Endothelial cell of umbilical vein (primary cell): ENCODE measurements at regions not wholly inside any gene's neighbourhood (a gene's known extent, or its start where the extent isn't known, plus 50 kb on each side); places are given as distances from the start of the nearest gene placed in this dataset.

Source experiments
- BruUV-seq: library from RNA; stranded (reverse); fragments of 400-500 nt; replicated peaks from 2 replicates; lab custom pipeline; 2021; lab: Mats Ljungman, UMichigan
- CTCF ChIA-PET: fragments of 300-600, 350-600 bp; sonication (Branson Sonifier 250); formaldehyde crosslinking; loops from one replicate; lab custom pipeline; 2021; ENCODE audit warnings: antibody characterized with exemption, inconsistent platforms; lab: Charles Lee
- POLR2A ChIA-PET: fragments of 300-600, 350-600 bp; sonication (Branson Sonifier 250); formaldehyde crosslinking; loops from one replicate; lab custom pipeline; 2021; ENCODE audit warnings: antibody characterized with exemption, inconsistent platforms; lab: Charles Lee
- DNase-seq: peaks from one replicate; pipeline ENCODE4 v3.0.0-alpha.2; 2011; ENCODE audit warnings: low read depth, low spot score
- FAIRE-seq: peaks from 2 replicates; lab custom pipeline; 2011; peaks lifted over from hg19 to GRCh38; lab: Jason Lieb, UNC
- H2AFZ ChIP-seq: 2 replicates; pipeline ENCODE4 v1.6.0; 2012; ENCODE audit warnings: low read depth, low read length, control low read depth, inconsistent platforms
- H3K27ac ChIP-seq: 2 replicates; pipeline ENCODE4 v1.5.1; 2011; ENCODE audit warnings: low read depth, mild to moderate bottlenecking, control low read depth, low read length, moderate library complexity; ENCODE audit not compliant: insufficient read depth
- H3K27me3 ChIP-seq, 2 experiments: 2 replicates each; pipeline versions ENCODE4 v1.6.0 to v1.6.1; 2011; ENCODE audit warnings: low read length in 2 of 2, mixed read lengths in 1 of 2; ENCODE audit not compliant: control insufficient read depth in 2 of 2, insufficient read depth in 2 of 2
- H3K36me3 ChIP-seq, 2 experiments: 2 replicates in 1 of 2; 3 replicates in 1 of 2; pipeline ENCODE4 v1.5.1; 2011; ENCODE audit warnings: low read length in 2 of 2, mild to moderate bottlenecking in 1 of 2, moderate library complexity in 1 of 2; ENCODE audit not compliant: control insufficient read depth in 2 of 2, insufficient read depth in 2 of 2; ENCODE audit errors: extremely low read depth in 1 of 2
- H3K4me1 ChIP-seq: 3 replicates; pipeline ENCODE4 v1.5.1; 2011; ENCODE audit warnings: mild to moderate bottlenecking, low read length; ENCODE audit not compliant: control insufficient read depth, insufficient read depth; ENCODE audit errors: extremely low read depth
- H3K4me2 ChIP-seq: 2 replicates; pipeline ENCODE4 v1.6.1; 2011; ENCODE audit warnings: low read length, control low read depth, mixed read lengths; ENCODE audit not compliant: insufficient read depth
- H3K4me3 ChIP-seq, 3 experiments: fragments of 200-600 bp in 1 of 3; sonication (generic), shearing (Covaris generic) in 1 of 3; replicated peaks in 1 of 3; 2 replicates each; pipeline ENCODE4 v1.5.1; 2011 to 2016; ENCODE audit warnings: control low read depth in 3 of 3, low read length in 3 of 3, mild to moderate bottlenecking in 2 of 3, inconsistent platforms in 1 of 3, low read depth in 1 of 3, moderate library complexity in 1 of 3; ENCODE audit not compliant: insufficient read depth in 1 of 3
- H3K79me2 ChIP-seq: 2 replicates; pipeline ENCODE4 v1.6.0; 2012; ENCODE audit warnings: low read length, inconsistent platforms; ENCODE audit not compliant: control insufficient read depth, insufficient read depth
- H3K9ac ChIP-seq: replicated peaks from 2 replicates; pipeline ENCODE3; 2011; ENCODE audit warnings: low read length, control low read depth; ENCODE audit not compliant: insufficient read depth; ENCODE audit errors: extremely low read depth
- H3K9me1 ChIP-seq: replicated peaks from 3 replicates; pipeline ENCODE4 v1.6.0; 2011; ENCODE audit warnings: mild to moderate bottlenecking, low read length; ENCODE audit not compliant: control insufficient read depth, insufficient read depth; ENCODE audit errors: extremely low read depth
- H3K9me3 ChIP-seq: replicated peaks from 2 replicates; pipeline ENCODE4 v1.5.1; 2012; ENCODE audit warnings: low read length, inconsistent platforms; ENCODE audit not compliant: control insufficient read depth, insufficient read depth
- H4K20me1 ChIP-seq: replicated peaks from 2 replicates; pipeline ENCODE3; 2011; ENCODE audit warnings: mild to moderate bottlenecking, low read length; ENCODE audit not compliant: control insufficient read depth, insufficient read depth; ENCODE audit errors: extremely low read depth
- CTCF ChIP-seq, 2 donors: IDR thresholded peaks; 1 replicate in 1 of 2; 2 replicates in 1 of 2; pipeline ENCODE4 v1.5.1; 2011; ENCODE audit warnings: low read length in 2 of 2, mild to moderate bottlenecking in 2 of 2, moderate library complexity in 2 of 2, control low read depth in 1 of 2, inconsistent platforms in 1 of 2, low read depth in 1 of 2; ENCODE audit not compliant: insufficient read depth in 1 of 2; ENCODE audit errors: extremely low read depth in 1 of 2
- EZH2 ChIP-seq: IDR thresholded peaks from 2 replicates; pipeline ENCODE4 v1.6.1; 2012; ENCODE audit warnings: borderline replicate concordance, low read depth, mild to moderate bottlenecking, moderate library complexity, low read length, inconsistent platforms; ENCODE audit not compliant: severe bottlenecking
- FOS ChIP-seq: IDR thresholded peaks from 2 replicates; pipeline ENCODE4 v1.6.1; 2011; ENCODE audit warnings: mild to moderate bottlenecking, low read length, moderate library complexity, borderline replicate concordance; ENCODE audit not compliant: insufficient read depth
- GATA2 ChIP-seq: IDR thresholded peaks from 2 replicates; pipeline ENCODE4 v1.7.0; 2011; ENCODE audit warnings: low read depth, mild to moderate bottlenecking, moderate library complexity, mixed read lengths, low read length; ENCODE audit not compliant: insufficient read length, insufficient read depth
- JUN ChIP-seq: IDR thresholded peaks from 2 replicates; pipeline ENCODE4 v1.6.1; 2011; ENCODE audit warnings: borderline replicate concordance, low read depth; ENCODE audit not compliant: insufficient read length, insufficient read depth
- MAX ChIP-seq: IDR thresholded peaks from 2 replicates; pipeline ENCODE4 v1.6.1; 2011; ENCODE audit not compliant: insufficient read depth, insufficient read length
- MYC ChIP-seq: IDR thresholded peaks from one replicate; pipeline ENCODE4 v1.6.1; 2011; ENCODE audit warnings: mild to moderate bottlenecking, low read depth, low read length
- POLR2A ChIP-seq: IDR thresholded peaks from 2 replicates; pipeline ENCODE4 v1.6.1; 2012; ENCODE audit warnings: low read depth, mild to moderate bottlenecking, control low read depth, low read length
- POLR2AphosphoS5 ChIP-seq: IDR thresholded peaks from 2 replicates; pipeline ENCODE4 v1.6.1; 2012; ENCODE audit warnings: low read depth, mild to moderate bottlenecking, control low read depth, low read length, moderate library complexity; ENCODE audit not compliant: insufficient read depth
- dilution Hi-C: fragments of 300-500 bp; cut with MboI; formaldehyde crosslinking; loops from one replicate; pipeline ENCODE4 v1.15.0; 2019; ENCODE audit warnings: low sequenced_read_pairs; ENCODE audit not compliant: extremely low pct_ligation_motif_present
- intact Hi-C: fragments of 100-400 bp; cut with micrococcal nuclease; formaldehyde crosslinking; loops from one replicate; pipeline ENCODE4 v1.10.0; 2022

- Histone ChIP-seq H3K27ac (no peak overlapping the region), H2AFZ (no peak overlapping the region), H3K4me1 (no peaks in the 10 kb centered on the region), H3K9me3 (peaks cover 14% of the 10 kb centered on the region), H3K9me1 (no peaks in the 10 kb centered on the region), H3K79me2 (no peaks in the 10 kb centered on the region), H3K4me3 (no peak overlapping the region), H3K4me2 (no peak overlapping the region), H3K36me3 (no peaks in the 10 kb centered on the region), H3K9ac (no peak overlapping the region), H3K27me3 (no peaks in the 10 kb centered on the region), H4K20me1 (no peaks in the 10 kb centered on the region)
- BruUV-seq = no TSS peak
- ChIA-PET POLR2A (no interaction called here), CTCF (no interaction called here)
- FAIRE-seq (no peak), DNase-seq (no peak)
- TF ChIP-seq JUN = no peak
- dilution Hi-C loops (no loop called here), intact Hi-C loops (no loop called here)
Observed at GRCh38 chr22:48309836-48310235, 1517.8 kb downstream of the BRD1 start.

GRCh38 chr22:48309115-48309705 lies 1518.5 kb downstream of the BRD1 start:
- no peak for TF ChIP-seq MAX
- no peak for TF ChIP-seq JUN
- TF ChIP-seq FOS = no peak
- no peak for TF ChIP-seq CTCF (IDR thresholded peaks at IDR 0.05; ENCODE audit: extremely low read depth in 1 of 2, insufficient read depth in 1 of 2, low read depth in 1 of 2, low read length in 2 of 2)
- TF ChIP-seq POLR2A = no peak
- TF ChIP-seq GATA2 = no peak
- no peak for TF ChIP-seq EZH2
- TF ChIP-seq MYC = no peak
- no peak for TF ChIP-seq POLR2AphosphoS5
- Histone ChIP-seq H3K4me1 (no peaks in the 10 kb centered on the region), H3K4me2 (no peak overlapping the region), H2AFZ (no peak overlapping the region), H3K4me3 (no peak overlapping the region), H3K9me3 (peaks cover 14% of the 10 kb centered on the region), H4K20me1 (no peaks in the 10 kb centered on the region), H3K27me3 (no peaks in the 10 kb centered on the region), H3K79me2 (no peaks in the 10 kb centered on the region), H3K9ac (no peak overlapping the region), H3K36me3 (no peaks in the 10 kb centered on the region), H3K27ac (no peak overlapping the region), H3K9me1 (no peaks in the 10 kb centered on the region)
- no TSS peak for BruUV-seq
- dilution Hi-C loops = no loop called here
- FAIRE-seq (no peak), DNase-seq (no peak)
- ChIA-PET CTCF (no interaction called here), POLR2A (no interaction called here)
- intact Hi-C loops = no loop called here
